ENCODE measurements at regions not wholly inside any gene's neighbourhood (a gene's known extent, or its start where the extent isn't known, plus 50 kb on each side); places are given as distances from the start of the nearest gene placed in this dataset.

GRCh38 chr13:107450431-107450830, 764.9 kb downstream of the LIG4 start:
- Histone ChIP-seq H3K9me1 (ENCODE audit: control insufficient read depth, insufficient read depth, low read length) (no peaks in the 10 kb centered on the region), H3K9me3 (replicated peaks; ENCODE audit: control insufficient read depth, insufficient read depth, low read depth, low read length) (no peaks in the 10 kb centered on the region), H4K20me1 (replicated peaks; ENCODE audit: control insufficient read depth, insufficient read depth, low read length) (no peaks in the 10 kb centered on the region), H3K27me3 (ENCODE audit: control insufficient read depth in 2 of 2, insufficient read depth in 2 of 2, low read length in 2 of 2) (no peaks in the 10 kb centered on the region), H3K4me2 (ENCODE audit: insufficient read depth, low read length) (no peak overlapping the region), H3K27ac (ENCODE audit: extremely low read depth, low read depth, low read length) (no peak overlapping the region), H3K9ac (ENCODE audit: insufficient read depth in 1 of 2, low read depth in 2 of 2, low read length in 2 of 2) (no peak overlapping the region), H3K36me3 (ENCODE audit: control insufficient read depth, insufficient read depth, low read length) (no peaks in the 10 kb centered on the region), H2AFZ (ENCODE audit: low read depth, low read length) (no peak overlapping the region), H3K4me1 (replicated peaks in 1 of 2; ENCODE audit: control insufficient read depth in 2 of 2, insufficient read depth in 2 of 2, low read length in 2 of 2) (no peaks in the 10 kb centered on the region), H3K4me3 (no peak overlapping the region), H3K79me2 (ENCODE audit: control insufficient read depth, insufficient read depth, low read length) (no peaks in the 10 kb centered on the region)
- WGBS (ENCODE audit: insufficient coverage, low coverage, missing lambda C conversion rate): 0% methylated on average over 5 of the region's 6 CpGs
- no peak for TF ChIP-seq KLF16 (IDR thresholded peaks at IDR 0.05)
- no peak for TF ChIP-seq RBM39 (optimal IDR thresholded peaks at IDR 0.05; ENCODE audit: low read depth, low read length)
- no peak for TF ChIP-seq ZNF175 (CRISPR knock-in tag; IDR thresholded peaks at IDR 0.05; ENCODE audit: low read depth)
- TF ChIP-seq SRSF1 (IDR thresholded peaks at IDR 0.05; ENCODE audit: low read depth, low read length): no peak
- TF ChIP-seq ZNF583 (CRISPR knock-in tag; IDR thresholded peaks at IDR 0.05): no peak
- no peak for TF ChIP-seq ESRRB (CRISPR knock-in tag; IDR thresholded peaks at IDR 0.05; ENCODE audit: borderline replicate concordance)
- TF ChIP-seq PRPF4 (IDR thresholded peaks at IDR 0.05; ENCODE audit: insufficient read depth, low read depth, low read length, poor library complexity, severe bottlenecking): no peak
- TF ChIP-seq ATF6 (CRISPR knock-in tag; IDR thresholded peaks at IDR 0.05): no peak
- TF ChIP-seq CXXC5 (CRISPR knock-in tag; IDR thresholded peaks at IDR 0.05): no peak
- no peak for TF ChIP-seq HEY1 (CRISPR knock-in tag; IDR thresholded peaks at IDR 0.05; ENCODE audit: borderline replicate concordance)
- no peak for DNase-seq (ENCODE audit: extremely low read depth in 1 of 4, low spot score in 3 of 4)
- in situ Hi-C loops (cut with MboI) (no loop called here), intact Hi-C loops (cut with micrococcal nuclease) (no loop called here)
- BruUV-seq (replicated peaks): no TSS peak
- ChIA-PET POLR2A (no interaction called here), CTCF (ENCODE audit: low intra/inter-chr PET ratio) (no interaction called here)
- no peak for ATAC-seq
- no peak for FAIRE-seq

All from K562 (cell line).